ENCODE measurements at regions not wholly inside any gene's neighbourhood (a gene's known extent, or its start where the extent isn't known, plus 50 kb on each side); places are given as distances from the start of the nearest gene placed in this dataset.

- no peak overlapping the region for H3K4me3 Mint-ChIP-seq (ENCODE audit: unreplicated experiment)
- H3K27ac Mint-ChIP-seq (ENCODE audit: unreplicated experiment): no peak overlapping the region
- H3K9me3 Mint-ChIP-seq (ENCODE audit: unreplicated experiment): peaks cover 4% of the 10 kb centered on the region
- H3K27me3 Mint-ChIP-seq (ENCODE audit: unreplicated experiment): peaks cover 2% of the 10 kb centered on the region
- no peaks in the 10 kb centered on the region for H3K36me3 Mint-ChIP-seq (ENCODE audit: unreplicated experiment)
- no peak for TF ChIP-seq CTCF (IDR thresholded peaks at IDR 0.05)
- no peaks in the 10 kb centered on the region for H3K4me1 Mint-ChIP-seq (ENCODE audit: unreplicated experiment)
- DNase-seq (ENCODE audit: extremely low spot score, unreplicated experiment): no peak
These were observed 254.0 kb upstream of the ATXN7L3B start for GRCh38 chr12:74283646-74284045.

GRCh38 chr12:74285773-74286172 is 251.9 kb upstream of the ATXN7L3B start:
- no peak overlapping the region for H3K27ac Mint-ChIP-seq (ENCODE audit: unreplicated experiment)
- no peaks in the 10 kb centered on the region for H3K4me1 Mint-ChIP-seq (ENCODE audit: unreplicated experiment)
- no peak for DNase-seq (ENCODE audit: extremely low spot score, unreplicated experiment)
- H3K27me3 Mint-ChIP-seq (ENCODE audit: unreplicated experiment): peaks cover 2% of the 10 kb centered on the region
- no peaks in the 10 kb centered on the region for H3K36me3 Mint-ChIP-seq (ENCODE audit: unreplicated experiment)
- no peak for TF ChIP-seq CTCF (IDR thresholded peaks at IDR 0.05)
- no peak overlapping the region for H3K4me3 Mint-ChIP-seq (ENCODE audit: unreplicated experiment)
- H3K9me3 Mint-ChIP-seq (ENCODE audit: unreplicated experiment): no peaks in the 10 kb centered on the region

- DNase-seq (ENCODE audit: extremely low spot score, unreplicated experiment): no peak
- no peaks in the 10 kb centered on the region for H3K36me3 Mint-ChIP-seq (ENCODE audit: unreplicated experiment)
- peaks cover 2% of the 10 kb centered on the region for H3K27me3 Mint-ChIP-seq (ENCODE audit: unreplicated experiment)
- H3K9me3 Mint-ChIP-seq (ENCODE audit: unreplicated experiment): no peaks in the 10 kb centered on the region
- H3K4me3 Mint-ChIP-seq (ENCODE audit: unreplicated experiment): no peak overlapping the region
- no peak for TF ChIP-seq CTCF (IDR thresholded peaks at IDR 0.05)
- H3K27ac Mint-ChIP-seq (ENCODE audit: unreplicated experiment): no peak overlapping the region
- H3K4me1 Mint-ChIP-seq (ENCODE audit: unreplicated experiment): no peaks in the 10 kb centered on the region
These were observed 251.4 kb upstream of the ATXN7L3B start for GRCh38 chr12:74286254-74286653.

DNA sequence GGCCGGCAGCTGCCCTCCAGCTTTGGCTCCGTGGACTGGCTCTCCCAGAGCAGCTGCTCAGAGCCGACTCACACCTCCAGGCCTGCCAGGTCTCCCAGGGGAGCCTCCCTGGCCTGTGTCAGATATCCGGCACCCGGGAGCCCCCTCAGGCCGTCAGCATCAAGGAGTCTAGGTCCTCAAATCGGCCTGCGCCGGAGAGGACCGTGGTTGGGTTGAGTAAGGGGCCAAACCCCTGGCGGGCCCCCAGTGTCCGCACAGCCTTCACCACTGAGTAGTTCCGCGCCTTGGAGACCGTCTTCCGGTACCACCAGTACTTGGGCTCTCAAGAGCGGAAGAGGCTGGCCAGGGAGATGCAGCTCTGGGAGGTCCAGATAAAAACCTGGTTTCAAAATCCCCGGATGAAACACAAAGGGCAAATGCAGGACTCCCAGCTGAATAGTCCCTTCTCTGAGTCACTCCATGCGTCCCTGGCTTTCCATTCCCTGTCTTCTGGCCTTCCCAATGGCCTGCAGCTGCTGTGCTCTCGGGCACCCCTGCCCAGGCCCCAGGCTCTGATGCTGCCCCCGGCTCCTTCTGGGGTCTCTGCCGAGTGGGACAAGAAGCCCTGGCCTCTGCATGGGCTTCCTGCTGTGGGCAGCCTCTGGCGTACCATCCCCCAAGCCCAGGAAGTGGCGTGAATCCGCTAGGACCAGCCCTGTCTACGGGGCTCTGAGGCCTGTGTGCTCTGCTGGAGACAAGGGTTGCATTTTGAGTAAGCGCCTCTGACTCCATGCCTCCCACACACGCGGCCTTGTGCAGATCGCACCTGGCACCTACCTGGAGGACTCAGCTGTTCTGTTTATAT is 245.1 kb upstream of the ATXN7L3B start:
- no peaks in the 10 kb centered on the region for H3K9me3 Mint-ChIP-seq (ENCODE audit: unreplicated experiment)
- no peak for TF ChIP-seq CTCF (IDR thresholded peaks at IDR 0.05)
- H3K27ac Mint-ChIP-seq (ENCODE audit: unreplicated experiment): no peak overlapping the region
- no peaks in the 10 kb centered on the region for H3K4me1 Mint-ChIP-seq (ENCODE audit: unreplicated experiment)
- no peak overlapping the region for H3K4me3 Mint-ChIP-seq (ENCODE audit: unreplicated experiment)
- no peaks in the 10 kb centered on the region for H3K36me3 Mint-ChIP-seq (ENCODE audit: unreplicated experiment)
- H3K27me3 Mint-ChIP-seq (ENCODE audit: unreplicated experiment): no peaks in the 10 kb centered on the region
- DNase-seq (ENCODE audit: extremely low spot score, unreplicated experiment): no peak

- no peak for TF ChIP-seq CTCF (IDR thresholded peaks at IDR 0.05)
- H3K27me3 Mint-ChIP-seq (ENCODE audit: unreplicated experiment): no peaks in the 10 kb centered on the region
- no peak overlapping the region for H3K27ac Mint-ChIP-seq (ENCODE audit: unreplicated experiment)
- no peaks in the 10 kb centered on the region for H3K4me1 Mint-ChIP-seq (ENCODE audit: unreplicated experiment)
- DNase-seq (ENCODE audit: extremely low spot score, unreplicated experiment): no peak
- no peak overlapping the region for H3K4me3 Mint-ChIP-seq (ENCODE audit: unreplicated experiment)
- no peaks in the 10 kb centered on the region for H3K9me3 Mint-ChIP-seq (ENCODE audit: unreplicated experiment)
- H3K36me3 Mint-ChIP-seq (ENCODE audit: unreplicated experiment): no peaks in the 10 kb centered on the region
These were observed 243.9 kb upstream of the ATXN7L3B start for GRCh38 chr12:74293689-74294131.
